Panc1 (cell line): ENCODE measurements at regions not wholly inside any gene's neighbourhood (a gene's known extent, or its start where the extent isn't known, plus 50 kb on each side); places are given as distances from the start of the nearest gene placed in this dataset.
A peak's percentile ranks its signal among the peaks of the same experiment; 100 is the strongest.
"Not testable (repeated sequence)": the region's sequence is repeated elsewhere in the genome, so short reads cannot be mapped to it uniquely, and the experiment has no call there.

Experiments used
- ATAC-seq: fragments of 200-7000 bp; cut with Tn5 transposase; 2 replicates; pipeline ENCODE4 v1.9.1; 2020; ENCODE audit warnings: mild to moderate bottlenecking, moderate library complexity
- BruUV-seq: library from RNA; stranded (reverse); fragments of 400-500 nt; replicated peaks from 2 replicates; lab custom pipeline; 2021; lab: Mats Ljungman, UMichigan
- CTCF ChIA-PET: fragments of 300-600 bp; sonication (Branson Sonifier 250); formaldehyde crosslinking; loops from one replicate; lab custom pipeline; 2022; ENCODE audit warnings: antibody characterized with exemption; lab: Charles Lee
- POLR2A ChIA-PET: fragments of 300-600 bp; sonication (Branson Sonifier 250); formaldehyde crosslinking; loops from one replicate; lab custom pipeline; 2022; ENCODE audit warnings: antibody characterized with exemption; lab: Charles Lee
- DNase-seq: peaks from one replicate; pipeline ENCODE4 v3.0.0-alpha.2; 2010; ENCODE audit warnings: low read depth, low spot score
- H3K27ac ChIP-seq: 2 replicates; pipeline ENCODE4 v1.5.1; 2011; ENCODE audit warnings: mild to moderate bottlenecking, low read length, inconsistent platforms
- H3K27me3 ChIP-seq: fragments of 200-500 bp; sonication (Bioruptor generic); 2 replicates; pipeline ENCODE4 v1.6.0; 2014; ENCODE audit warnings: low read length, inconsistent platforms; ENCODE audit not compliant: control insufficient read depth, insufficient read depth
- H3K36me3 ChIP-seq: fragments of 200-500 bp; sonication (Bioruptor generic); 2 replicates; pipeline ENCODE4 v1.5.1; 2014; ENCODE audit warnings: inconsistent platforms, mild to moderate bottlenecking, low read length, moderate library complexity; ENCODE audit not compliant: control insufficient read depth, insufficient read depth
- H3K4me1 ChIP-seq: 2 replicates; pipeline ENCODE4 v1.5.1; 2011; ENCODE audit warnings: inconsistent platforms, mild to moderate bottlenecking, low read length, moderate library complexity; ENCODE audit not compliant: control insufficient read depth, insufficient read depth
- H3K4me3 ChIP-seq, 2 experiments: 2 replicates each; pipeline ENCODE4 v1.5.1; 2011 to 2012; ENCODE audit warnings: low read depth in 2 of 2, low read length in 2 of 2, mild to moderate bottlenecking in 2 of 2, inconsistent platforms in 1 of 2, moderate library complexity in 1 of 2
- H3K9me3 ChIP-seq: fragments of 200-500 bp; sonication (Bioruptor generic); 2 replicates; pipeline ENCODE4 v1.5.1; 2014; ENCODE audit warnings: low read depth, mild to moderate bottlenecking, inconsistent platforms, low read length, moderate library complexity; ENCODE audit not compliant: control insufficient read depth, insufficient read depth
- POLR2AphosphoS5 ChIP-seq: IDR thresholded peaks from 2 replicates; pipeline ENCODE4 v1.6.1; 2012; ENCODE audit warnings: mild to moderate bottlenecking, low read depth, low read length, moderate library complexity
- SIN3A ChIP-seq: IDR thresholded peaks from 2 replicates; pipeline ENCODE4 v1.6.1; 2012; ENCODE audit warnings: low read depth, mild to moderate bottlenecking, low read length, moderate library complexity, borderline replicate concordance; ENCODE audit not compliant: insufficient read depth
- TCF7L2 ChIP-seq: IDR thresholded peaks from 2 replicates; pipeline ENCODE4 v1.6.1; 2011; ENCODE audit warnings: mild to moderate bottlenecking, low read depth, low read length, inconsistent platforms
- in situ Hi-C: cut with HindIII; loops from 2 replicates; pipeline ENCODE4 v1.10.0; 2016; ENCODE audit warnings: low sequenced_read_pairs, low pct_unique_long_range_greater_than_20kb
- intact Hi-C: fragments of 100-400 bp; cut with micrococcal nuclease; formaldehyde crosslinking; loops from one replicate; pipeline ENCODE4 v1.10.0; 2022; ENCODE audit not compliant: unreplicated experiment
- TF ChIP-seq, protein P1 (sequence below), 2 experiments: IDR thresholded peaks; 2 replicates each; pipeline ENCODE4 v1.6.1; 2011 to 2012; ENCODE audit warnings: low read depth in 2 of 2, control low read depth in 1 of 2, low read length in 1 of 2, mild to moderate bottlenecking in 1 of 2, moderate library complexity in 1 of 2; ENCODE audit not compliant: insufficient read depth in 1 of 2
- TF ChIP-seq, protein P2 (sequence below): fragments of 450-650 bp; IDR thresholded peaks from 2 replicates; pipeline ENCODE4 v1.5.1; 2017; ENCODE audit warnings: mild to moderate bottlenecking

DNA sequence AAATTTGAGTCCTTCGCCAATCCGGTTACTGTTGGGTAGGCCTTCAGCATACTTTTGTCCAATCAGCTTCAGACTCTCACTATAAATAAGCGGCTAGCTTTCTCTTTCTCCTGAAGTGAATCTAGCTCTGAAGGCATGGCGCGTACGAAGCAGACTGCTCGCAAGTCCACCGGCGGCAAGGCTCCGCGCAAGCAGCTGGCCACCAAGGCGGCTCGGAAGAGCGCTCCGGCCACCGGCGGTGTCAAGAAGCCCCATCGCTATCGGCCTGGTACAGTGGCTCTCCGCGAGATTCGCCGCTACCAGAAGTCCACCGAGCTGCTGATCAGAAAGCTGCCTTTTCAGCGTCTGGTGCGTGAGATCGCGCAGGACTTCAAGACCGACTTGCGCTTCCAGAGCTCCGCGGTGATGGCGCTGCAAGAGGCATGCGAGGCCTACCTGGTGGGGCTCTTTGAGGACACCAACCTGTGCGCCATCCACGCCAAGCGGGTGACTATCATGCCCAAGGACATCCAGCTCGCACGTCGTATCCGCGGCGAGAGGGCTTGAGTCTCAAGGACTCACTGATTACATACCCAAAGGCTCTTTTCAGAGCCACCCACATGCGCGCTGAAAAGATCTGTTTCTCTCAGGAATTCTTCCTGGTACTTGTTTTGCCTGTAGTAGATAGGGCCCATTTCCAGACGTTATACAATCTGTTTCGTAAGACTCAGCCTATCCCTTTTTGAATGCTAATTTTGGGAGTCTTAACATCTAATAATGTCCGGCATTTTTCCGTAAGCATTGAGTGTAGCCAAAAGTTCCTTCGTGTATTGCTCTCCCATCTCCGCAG is 102.0 kb downstream of the OR2B2 start:
- Histone ChIP-seq H3K4me1 (peaks cover 17% of the 10 kb centered on the region), H3K27ac (peak overlapping the region; percentile 100), H3K9me3 (no peaks in the 10 kb centered on the region), H3K27me3 (no peaks in the 10 kb centered on the region), H3K36me3 (no peaks in the 10 kb centered on the region; the same call in 1 of the 2 replicates), H3K4me3 (peak overlapping the region; percentile 78 to 93)
- TF ChIP-seq POLR2AphosphoS5 = peak; percentile 99
- peak; percentile 95 for TF ChIP-seq SIN3A
- TF ChIP-seq, protein P1, sequence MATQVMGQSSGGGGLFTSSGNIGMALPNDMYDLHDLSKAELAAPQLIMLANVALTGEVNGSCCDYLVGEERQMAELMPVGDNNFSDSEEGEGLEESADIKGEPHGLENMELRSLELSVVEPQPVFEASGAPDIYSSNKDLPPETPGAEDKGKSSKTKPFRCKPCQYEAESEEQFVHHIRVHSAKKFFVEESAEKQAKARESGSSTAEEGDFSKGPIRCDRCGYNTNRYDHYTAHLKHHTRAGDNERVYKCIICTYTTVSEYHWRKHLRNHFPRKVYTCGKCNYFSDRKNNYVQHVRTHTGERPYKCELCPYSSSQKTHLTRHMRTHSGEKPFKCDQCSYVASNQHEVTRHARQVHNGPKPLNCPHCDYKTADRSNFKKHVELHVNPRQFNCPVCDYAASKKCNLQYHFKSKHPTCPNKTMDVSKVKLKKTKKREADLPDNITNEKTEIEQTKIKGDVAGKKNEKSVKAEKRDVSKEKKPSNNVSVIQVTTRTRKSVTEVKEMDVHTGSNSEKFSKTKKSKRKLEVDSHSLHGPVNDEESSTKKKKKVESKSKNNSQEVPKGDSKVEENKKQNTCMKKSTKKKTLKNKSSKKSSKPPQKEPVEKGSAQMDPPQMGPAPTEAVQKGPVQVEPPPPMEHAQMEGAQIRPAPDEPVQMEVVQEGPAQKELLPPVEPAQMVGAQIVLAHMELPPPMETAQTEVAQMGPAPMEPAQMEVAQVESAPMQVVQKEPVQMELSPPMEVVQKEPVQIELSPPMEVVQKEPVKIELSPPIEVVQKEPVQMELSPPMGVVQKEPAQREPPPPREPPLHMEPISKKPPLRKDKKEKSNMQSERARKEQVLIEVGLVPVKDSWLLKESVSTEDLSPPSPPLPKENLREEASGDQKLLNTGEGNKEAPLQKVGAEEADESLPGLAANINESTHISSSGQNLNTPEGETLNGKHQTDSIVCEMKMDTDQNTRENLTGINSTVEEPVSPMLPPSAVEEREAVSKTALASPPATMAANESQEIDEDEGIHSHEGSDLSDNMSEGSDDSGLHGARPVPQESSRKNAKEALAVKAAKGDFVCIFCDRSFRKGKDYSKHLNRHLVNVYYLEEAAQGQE (IDR thresholded peaks at IDR 0.05; ENCODE audit: insufficient read depth in 1 of 2, low read depth in 2 of 2, low read length in 1 of 2) = no peak
- in situ Hi-C loops (no loop called here), intact Hi-C loops (loop anchor here (2.0 to 5.0 kb wide), 2 partner anchors 81 to 1683 kb away; a partner anchor contains a TSS)
- DNase-seq (peak; percentile 96), ATAC-seq (peak; percentile 44)
- ChIA-PET POLR2A (interaction anchor here (0.5 to 4.5 kb wide), 12 partner anchors 11 to 1611 kb away, joined by 3 to 54 read pairs (median 5); a partner anchor contains a TSS), CTCF (no interaction called here)
- no TSS peak for BruUV-seq

DNA sequence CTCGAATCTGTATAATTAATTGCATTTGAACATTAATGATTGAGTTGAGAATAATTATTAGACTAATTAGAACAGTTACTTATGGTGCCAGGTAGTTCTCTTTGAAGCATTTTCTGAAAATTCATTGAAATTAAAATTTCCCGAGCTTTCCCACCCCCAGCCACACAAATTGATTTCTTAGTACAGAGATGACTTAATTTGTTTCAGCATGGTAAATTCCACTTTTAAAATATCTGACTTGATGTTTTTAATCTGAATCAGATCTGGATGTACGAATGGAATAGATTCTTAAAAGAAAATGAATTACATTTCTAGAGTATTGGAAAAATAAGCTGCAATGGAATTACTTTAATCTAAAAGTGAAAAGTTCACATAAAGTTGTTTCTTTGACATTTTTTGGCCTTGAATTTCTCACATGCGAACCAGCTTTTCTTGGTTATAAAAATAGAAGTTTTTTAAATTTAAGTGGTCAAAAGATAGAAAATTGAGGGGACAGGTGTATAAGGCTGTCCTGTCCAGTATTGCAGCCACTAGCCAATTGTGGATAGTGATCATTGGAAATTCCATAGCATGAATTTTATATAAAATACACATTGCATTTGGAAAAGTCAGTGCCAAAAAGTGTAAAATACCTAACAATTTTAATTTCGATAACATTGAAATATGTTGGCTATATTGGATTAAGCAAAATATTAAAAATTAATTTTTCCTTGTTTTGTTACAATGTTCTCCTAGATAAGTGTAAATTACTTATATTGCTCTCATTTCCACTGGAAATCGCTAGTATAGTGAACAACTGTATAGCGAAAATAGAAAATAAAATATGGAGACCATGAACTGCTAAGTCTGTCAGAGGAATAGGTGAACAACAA is 102.9 kb downstream of the OR2B2 start:
- CTCF ChIA-PET = no interaction called here
- no TSS peak for BruUV-seq
- H3K36me3 ChIP-seq = no peaks in the 10 kb centered on the region; the same call in 1 of the 2 replicates
- peak overlapping the region; percentile 100 for H3K27ac ChIP-seq
- DNase-seq (no peak), ATAC-seq (no peak)
- H3K4me3 ChIP-seq = peak overlapping the region; percentile 78 to 93
- no peaks in the 10 kb centered on the region for H3K27me3 ChIP-seq
- in situ Hi-C loops (no loop called here), intact Hi-C loops (loop anchor here (2.0 kb wide), 1 partner anchor 81 kb away; a partner anchor contains a TSS)
- POLR2A ChIA-PET = interaction anchor here (0.5 to 4.5 kb wide), 15 partner anchors 12 to 1766 kb away, joined by 3 to 54 read pairs (median 5); a partner anchor contains a TSS
- H3K9me3 ChIP-seq = no peaks in the 10 kb centered on the region
- H3K4me1 ChIP-seq = peaks cover 17% of the 10 kb centered on the region
- no peak for TF ChIP-seq SIN3A
- TF ChIP-seq, protein P1 (IDR thresholded peaks at IDR 0.05; ENCODE audit: insufficient read depth in 1 of 2, low read depth in 2 of 2, low read length in 1 of 2) = no peak
- no peak for TF ChIP-seq TCF7L2
- no peak for TF ChIP-seq POLR2AphosphoS5
- TF ChIP-seq, protein P2, sequence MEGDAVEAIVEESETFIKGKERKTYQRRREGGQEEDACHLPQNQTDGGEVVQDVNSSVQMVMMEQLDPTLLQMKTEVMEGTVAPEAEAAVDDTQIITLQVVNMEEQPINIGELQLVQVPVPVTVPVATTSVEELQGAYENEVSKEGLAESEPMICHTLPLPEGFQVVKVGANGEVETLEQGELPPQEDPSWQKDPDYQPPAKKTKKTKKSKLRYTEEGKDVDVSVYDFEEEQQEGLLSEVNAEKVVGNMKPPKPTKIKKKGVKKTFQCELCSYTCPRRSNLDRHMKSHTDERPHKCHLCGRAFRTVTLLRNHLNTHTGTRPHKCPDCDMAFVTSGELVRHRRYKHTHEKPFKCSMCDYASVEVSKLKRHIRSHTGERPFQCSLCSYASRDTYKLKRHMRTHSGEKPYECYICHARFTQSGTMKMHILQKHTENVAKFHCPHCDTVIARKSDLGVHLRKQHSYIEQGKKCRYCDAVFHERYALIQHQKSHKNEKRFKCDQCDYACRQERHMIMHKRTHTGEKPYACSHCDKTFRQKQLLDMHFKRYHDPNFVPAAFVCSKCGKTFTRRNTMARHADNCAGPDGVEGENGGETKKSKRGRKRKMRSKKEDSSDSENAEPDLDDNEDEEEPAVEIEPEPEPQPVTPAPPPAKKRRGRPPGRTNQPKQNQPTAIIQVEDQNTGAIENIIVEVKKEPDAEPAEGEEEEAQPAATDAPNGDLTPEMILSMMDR = no peak

DNA sequence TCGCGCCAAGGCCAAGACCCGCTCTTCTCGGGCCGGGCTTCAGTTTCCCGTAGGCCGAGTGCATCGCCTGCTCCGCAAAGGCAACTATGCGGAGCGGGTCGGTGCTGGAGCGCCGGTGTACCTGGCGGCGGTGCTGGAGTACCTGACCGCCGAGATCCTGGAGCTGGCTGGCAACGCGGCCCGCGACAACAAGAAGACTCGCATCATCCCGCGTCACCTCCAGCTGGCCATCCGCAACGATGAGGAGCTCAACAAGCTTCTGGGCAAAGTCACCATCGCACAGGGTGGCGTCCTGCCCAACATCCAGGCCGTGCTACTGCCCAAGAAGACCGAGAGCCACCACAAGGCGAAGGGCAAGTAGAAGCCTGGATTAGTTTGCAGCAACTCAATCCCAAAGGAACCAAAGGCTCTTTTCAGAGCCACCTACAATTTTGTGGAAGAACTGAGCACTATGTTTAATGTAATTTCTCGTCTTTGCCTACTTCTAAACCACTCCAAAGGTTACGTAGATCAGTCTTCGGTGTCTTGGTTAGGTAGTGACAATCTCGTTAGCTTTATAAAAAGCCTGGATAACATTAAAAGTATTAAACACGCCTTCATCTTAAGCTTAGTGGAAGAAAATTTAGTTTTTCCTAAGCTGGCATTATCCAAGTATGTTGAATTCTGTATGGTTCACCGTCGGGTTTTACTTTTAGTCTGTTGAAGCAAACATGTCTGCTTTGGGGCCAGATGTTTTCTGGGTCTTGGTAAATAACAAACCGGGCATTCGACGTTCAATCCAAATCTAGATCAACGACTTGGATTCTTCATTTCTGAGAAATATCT is 103.7 kb downstream of the OR2B2 start:
- H3K9me3 ChIP-seq, H3K36me3 ChIP-seq, H3K27me3 ChIP-seq, in situ Hi-C loops: not testable (repeated sequence)
- peak overlapping the region; percentile 78 to 93 for H3K4me3 ChIP-seq
- intact Hi-C loops = loop anchor here (2.0 kb wide), 1 partner anchor 82 kb away; a partner anchor contains a TSS
- peak; percentile 35 for ATAC-seq
- H3K27ac ChIP-seq = peak overlapping the region; percentile 100
- POLR2A ChIA-PET = interaction anchor here (0.6 to 4.5 kb wide), 13 partner anchors 16 to 1765 kb away, joined by 3 to 54 read pairs (median 5); a partner anchor contains a TSS
- peaks cover 17% of the 10 kb centered on the region for H3K4me1 ChIP-seq
- TSS peak; percentile 97 for BruUV-seq
- DNase-seq = peak; percentile 45
- CTCF ChIA-PET = interaction anchor here (0.6 kb wide), 1 partner anchor 17 kb away, joined by 7 read pairs; no protein-coding TSS in a partner anchor
